HEK293 (cell line): ENCODE measurements at regions not wholly inside any gene's neighbourhood (a gene's known extent, or its start where the extent isn't known, plus 50 kb on each side); places are given as distances from the start of the nearest gene placed in this dataset.

Experiments
- CTCF ChIA-PET: fragments of 350-600 bp; formaldehyde crosslinking; extraction: SDS; loops from one replicate; lab custom pipeline; 2021; ENCODE audit warnings: antibody characterized with exemption; lab: Yijun Ruan, JAX
- POLR2A ChIA-PET: fragments of 300-600 bp; formaldehyde crosslinking; extraction: SDS; loops from one replicate; lab custom pipeline; 2020; ENCODE audit warnings: antibody characterized with exemption, inconsistent platforms; lab: Yijun Ruan, JAX
- H3K27ac ChIP-seq: fragments of 200-500 bp; sonication (Bioruptor generic); 2 replicates; pipeline ENCODE4 v1.5.1; 2014; ENCODE audit warnings: low read depth, low read length, control low read depth, inconsistent platforms; ENCODE audit errors: extremely low read depth
- H3K36me3 ChIP-seq, 2 experiments: fragments of 200-500 bp in 1 of 2; sonication (Bioruptor generic) in 1 of 2; 1 replicate in 1 of 2; 2 replicates in 1 of 2; pipeline ENCODE4 v1.5.1; 2014 to 2017; ENCODE audit warnings: inconsistent platforms in 2 of 2, low read length in 2 of 2; ENCODE audit not compliant: control insufficient read depth in 2 of 2, insufficient read depth in 1 of 2
- H3K4me1 ChIP-seq: fragments of 200-500 bp; sonication (Bioruptor generic); 2 replicates; pipeline ENCODE4 v1.5.1; 2014; ENCODE audit warnings: mild to moderate bottlenecking, low read length, inconsistent platforms; ENCODE audit not compliant: control insufficient read depth, insufficient read depth
- H3K4me3 ChIP-seq: 2 replicates; pipeline ENCODE4 v1.5.1; 2011; ENCODE audit warnings: low read depth, mild to moderate bottlenecking, control low read depth, low read length, moderate library complexity
- H3K9me3 ChIP-seq: fragments of 200-500 bp; sonication (Bioruptor generic); 2 replicates; pipeline ENCODE4 v1.5.1; 2014; ENCODE audit warnings: low read depth, low read length, inconsistent platforms; ENCODE audit not compliant: control insufficient read depth, insufficient read depth
- AEBP2 ChIP-seq: fragments of 450-650 bp; formaldehyde crosslinking; IDR thresholded peaks from 2 replicates; pipeline ENCODE4 v1.5.1; 2016; ENCODE audit warnings: missing biosample characterization, missing genetic modification characterization, borderline replicate concordance
- FEZF1 ChIP-seq: fragments of 450-650 bp; formaldehyde crosslinking; IDR thresholded peaks from 2 replicates; pipeline ENCODE4 v1.5.1; 2016; ENCODE audit warnings: missing biosample characterization, missing genetic modification characterization
- MEIS1 ChIP-seq: sonication (generic); formaldehyde crosslinking; IDR thresholded peaks from 2 replicates; pipeline ENCODE4 v1.8.1; 2022; ENCODE audit warnings: missing genetic modification reagents, mild to moderate bottlenecking, borderline replicate concordance
- PBX3 ChIP-seq: sonication (generic); formaldehyde crosslinking; IDR thresholded peaks from 2 replicates; pipeline ENCODE4 v1.8.1; 2022; ENCODE audit warnings: mild to moderate bottlenecking, moderate library complexity, missing genetic modification reagents
- SETDB1 ChIP-seq: IDR thresholded peaks from one replicate; pipeline ENCODE4 v1.6.1; 2017; ENCODE audit warnings: mild to moderate bottlenecking, low read length, moderate library complexity, mixed read lengths; ENCODE audit not compliant: insufficient read length
- ZBTB1 ChIP-seq: fragments of 450-650 bp; formaldehyde crosslinking; IDR thresholded peaks from 2 replicates; pipeline ENCODE4 v1.5.1; 2016; ENCODE audit warnings: missing biosample characterization, missing genetic modification characterization
- ZNF16 ChIP-seq: fragments of 450-650 bp; formaldehyde crosslinking; IDR thresholded peaks from 2 replicates; pipeline ENCODE4 v1.5.1; 2016; ENCODE audit warnings: low read depth, missing biosample characterization, missing genetic modification characterization
- ZNF211 ChIP-seq: fragments of 450-650 bp; formaldehyde crosslinking; IDR thresholded peaks from 2 replicates; pipeline ENCODE4 v1.5.1; 2016; ENCODE audit warnings: low read depth, missing biosample characterization, missing genetic modification characterization
- ZNF350 ChIP-seq: fragments of 450-650 bp; formaldehyde crosslinking; IDR thresholded peaks from 2 replicates; pipeline ENCODE4 v1.5.0; 2017; ENCODE audit warnings: missing biosample characterization, mild to moderate bottlenecking, missing genetic modification characterization
- ZNF600 ChIP-seq: fragments of 450-650 bp; formaldehyde crosslinking; IDR thresholded peaks from 2 replicates; pipeline ENCODE4 v1.5.1; 2016; ENCODE audit warnings: missing biosample characterization, missing genetic modification characterization
- ZNF621 ChIP-seq: fragments of 450-650 bp; formaldehyde crosslinking; IDR thresholded peaks from 2 replicates; pipeline ENCODE4 v1.5.1; 2017; ENCODE audit warnings: missing biosample characterization, missing genetic modification characterization
- ZNF791 ChIP-seq: fragments of 450-650 bp; formaldehyde crosslinking; IDR thresholded peaks from 2 replicates; pipeline ENCODE4 v1.5.1; 2016; ENCODE audit warnings: missing biosample characterization, missing genetic modification characterization
- ZNF837 ChIP-seq: fragments of 450-650 bp; formaldehyde crosslinking; IDR thresholded peaks from 2 replicates; pipeline ENCODE4 v1.5.1; 2016; ENCODE audit warnings: missing biosample characterization, missing genetic modification characterization
- TF ChIP-seq, protein P1 (sequence below): fragments of 450-650 bp; formaldehyde crosslinking; IDR thresholded peaks from 2 replicates; pipeline ENCODE4 v1.5.1; 2016; ENCODE audit warnings: missing biosample characterization, missing genetic modification characterization
- TF ChIP-seq, protein P2 (sequence below): fragments of 450-650 bp; formaldehyde crosslinking; IDR thresholded peaks from 2 replicates; pipeline ENCODE4 v1.5.1; 2016; ENCODE audit warnings: missing biosample characterization, missing genetic modification characterization
- TF ChIP-seq, protein P3 (sequence below): fragments of 450-650 bp; formaldehyde crosslinking; IDR thresholded peaks from 2 replicates; pipeline ENCODE4 v1.5.0; 2017; ENCODE audit warnings: missing biosample characterization, missing genetic modification characterization, borderline replicate concordance
- TF ChIP-seq, protein P4 (sequence below): fragments of 450-650 bp; formaldehyde crosslinking; conservative IDR thresholded peaks from 2 replicates; pipeline ENCODE4 v1.5.1; 2016; ENCODE audit warnings: low read depth, missing biosample characterization, missing genetic modification characterization

DNA sequence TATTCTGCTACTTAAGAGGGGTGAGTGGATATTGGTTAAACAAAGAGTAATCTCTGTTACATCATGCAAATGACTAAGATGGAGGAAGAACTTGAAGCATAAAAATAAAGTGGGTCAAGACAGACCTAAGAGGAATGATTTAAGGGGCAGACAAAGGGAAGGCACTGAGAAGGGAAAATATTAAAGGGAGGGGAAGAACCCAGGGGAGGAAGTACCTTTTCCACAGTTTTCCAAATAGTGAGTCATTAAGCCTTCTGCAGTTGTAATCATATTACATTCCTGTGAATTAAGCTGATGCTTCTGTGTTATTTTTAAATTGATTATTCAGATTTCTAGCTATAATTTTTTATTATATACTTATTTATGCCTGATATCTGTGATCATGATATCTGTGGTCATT lies 253.3 kb downstream of the CENPC start:
- TF ChIP-seq, protein P1, sequence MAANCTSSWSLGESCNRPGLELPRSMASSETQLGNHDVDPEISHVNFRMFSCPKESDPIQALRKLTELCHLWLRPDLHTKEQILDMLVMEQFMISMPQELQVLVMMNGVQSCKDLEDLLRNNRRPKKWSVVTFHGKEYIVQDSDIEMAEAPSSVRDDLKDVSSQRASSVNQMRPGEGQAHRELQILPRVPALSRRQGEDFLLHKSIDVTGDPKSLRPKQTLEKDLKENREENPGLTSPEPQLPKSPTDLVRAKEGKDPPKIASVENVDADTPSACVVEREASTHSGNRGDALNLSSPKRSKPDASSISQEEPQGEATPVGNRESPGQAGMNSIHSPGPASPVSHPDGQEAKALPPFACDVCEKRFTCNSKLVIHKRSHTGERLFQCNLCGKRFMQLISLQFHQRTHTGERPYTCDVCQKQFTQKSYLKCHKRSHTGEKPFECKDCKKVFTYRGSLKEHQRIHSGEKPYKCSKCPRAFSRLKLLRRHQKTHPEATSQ (tag by site-specific recombination), result no peak
- TF ChIP-seq FEZF1 (tag by site-specific recombination) (no peak), MEIS1 (no peak), ZNF600 (tag by site-specific recombination) (no peak), PBX3 (CRISPR knock-in tag) (no peak), ZNF837 (tag by site-specific recombination) (no peak), ZNF350 (tag by site-specific recombination) (no peak), ZNF211 (tag by site-specific recombination) (no peak), SETDB1 (no peak), ZBTB1 (tag by site-specific recombination) (no peak), ZNF791 (tag by site-specific recombination) (no peak), ZNF621 (tag by site-specific recombination) (no peak), AEBP2 (tag by site-specific recombination) (no peak), ZNF16 (tag by site-specific recombination) (no peak)
- TF ChIP-seq, protein P2, sequence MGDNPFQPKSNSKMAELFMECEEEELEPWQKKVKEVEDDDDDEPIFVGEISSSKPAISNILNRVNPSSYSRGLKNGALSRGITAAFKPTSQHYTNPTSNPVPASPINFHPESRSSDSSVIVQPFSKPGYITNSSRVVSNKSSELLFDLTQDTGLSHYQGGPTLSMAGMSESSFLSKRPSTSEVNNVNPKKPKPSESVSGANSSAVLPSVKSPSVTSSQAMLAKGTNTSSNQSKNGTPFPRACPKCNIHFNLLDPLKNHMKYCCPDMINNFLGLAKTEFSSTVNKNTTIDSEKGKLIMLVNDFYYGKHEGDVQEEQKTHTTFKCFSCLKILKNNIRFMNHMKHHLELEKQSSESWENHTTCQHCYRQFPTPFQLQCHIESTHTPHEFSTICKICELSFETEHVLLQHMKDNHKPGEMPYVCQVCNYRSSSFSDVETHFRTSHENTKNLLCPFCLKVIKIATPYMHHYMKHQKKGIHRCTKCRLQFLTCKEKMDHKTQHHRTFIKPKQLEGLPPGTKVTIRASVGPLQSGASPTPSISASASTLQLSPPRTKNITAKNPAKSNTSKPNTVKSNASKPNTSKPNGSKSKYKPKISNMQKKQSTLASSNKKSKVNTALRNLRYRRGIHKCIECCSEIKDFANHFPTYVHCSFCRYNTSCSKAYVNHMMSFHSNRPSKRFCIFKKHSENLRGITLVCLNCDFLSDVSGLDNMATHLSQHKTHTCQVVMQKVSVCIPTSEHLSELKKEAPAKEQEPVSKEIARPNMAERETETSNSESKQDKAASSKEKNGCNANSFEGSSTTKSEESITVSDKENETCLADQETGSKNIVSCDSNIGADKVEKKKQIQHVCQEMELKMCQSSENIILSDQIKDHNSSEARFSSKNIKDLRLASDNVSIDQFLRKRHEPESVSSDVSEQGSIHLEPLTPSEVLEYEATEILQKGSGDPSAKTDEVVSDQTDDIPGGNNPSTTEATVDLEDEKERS (tag by site-specific recombination), result no peak
- TF ChIP-seq, protein P3, sequence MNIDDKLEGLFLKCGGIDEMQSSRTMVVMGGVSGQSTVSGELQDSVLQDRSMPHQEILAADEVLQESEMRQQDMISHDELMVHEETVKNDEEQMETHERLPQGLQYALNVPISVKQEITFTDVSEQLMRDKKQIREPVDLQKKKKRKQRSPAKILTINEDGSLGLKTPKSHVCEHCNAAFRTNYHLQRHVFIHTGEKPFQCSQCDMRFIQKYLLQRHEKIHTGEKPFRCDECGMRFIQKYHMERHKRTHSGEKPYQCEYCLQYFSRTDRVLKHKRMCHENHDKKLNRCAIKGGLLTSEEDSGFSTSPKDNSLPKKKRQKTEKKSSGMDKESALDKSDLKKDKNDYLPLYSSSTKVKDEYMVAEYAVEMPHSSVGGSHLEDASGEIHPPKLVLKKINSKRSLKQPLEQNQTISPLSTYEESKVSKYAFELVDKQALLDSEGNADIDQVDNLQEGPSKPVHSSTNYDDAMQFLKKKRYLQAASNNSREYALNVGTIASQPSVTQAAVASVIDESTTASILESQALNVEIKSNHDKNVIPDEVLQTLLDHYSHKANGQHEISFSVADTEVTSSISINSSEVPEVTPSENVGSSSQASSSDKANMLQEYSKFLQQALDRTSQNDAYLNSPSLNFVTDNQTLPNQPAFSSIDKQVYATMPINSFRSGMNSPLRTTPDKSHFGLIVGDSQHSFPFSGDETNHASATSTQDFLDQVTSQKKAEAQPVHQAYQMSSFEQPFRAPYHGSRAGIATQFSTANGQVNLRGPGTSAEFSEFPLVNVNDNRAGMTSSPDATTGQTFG (tag by site-specific recombination), result no peak
- TF ChIP-seq, protein P4, sequence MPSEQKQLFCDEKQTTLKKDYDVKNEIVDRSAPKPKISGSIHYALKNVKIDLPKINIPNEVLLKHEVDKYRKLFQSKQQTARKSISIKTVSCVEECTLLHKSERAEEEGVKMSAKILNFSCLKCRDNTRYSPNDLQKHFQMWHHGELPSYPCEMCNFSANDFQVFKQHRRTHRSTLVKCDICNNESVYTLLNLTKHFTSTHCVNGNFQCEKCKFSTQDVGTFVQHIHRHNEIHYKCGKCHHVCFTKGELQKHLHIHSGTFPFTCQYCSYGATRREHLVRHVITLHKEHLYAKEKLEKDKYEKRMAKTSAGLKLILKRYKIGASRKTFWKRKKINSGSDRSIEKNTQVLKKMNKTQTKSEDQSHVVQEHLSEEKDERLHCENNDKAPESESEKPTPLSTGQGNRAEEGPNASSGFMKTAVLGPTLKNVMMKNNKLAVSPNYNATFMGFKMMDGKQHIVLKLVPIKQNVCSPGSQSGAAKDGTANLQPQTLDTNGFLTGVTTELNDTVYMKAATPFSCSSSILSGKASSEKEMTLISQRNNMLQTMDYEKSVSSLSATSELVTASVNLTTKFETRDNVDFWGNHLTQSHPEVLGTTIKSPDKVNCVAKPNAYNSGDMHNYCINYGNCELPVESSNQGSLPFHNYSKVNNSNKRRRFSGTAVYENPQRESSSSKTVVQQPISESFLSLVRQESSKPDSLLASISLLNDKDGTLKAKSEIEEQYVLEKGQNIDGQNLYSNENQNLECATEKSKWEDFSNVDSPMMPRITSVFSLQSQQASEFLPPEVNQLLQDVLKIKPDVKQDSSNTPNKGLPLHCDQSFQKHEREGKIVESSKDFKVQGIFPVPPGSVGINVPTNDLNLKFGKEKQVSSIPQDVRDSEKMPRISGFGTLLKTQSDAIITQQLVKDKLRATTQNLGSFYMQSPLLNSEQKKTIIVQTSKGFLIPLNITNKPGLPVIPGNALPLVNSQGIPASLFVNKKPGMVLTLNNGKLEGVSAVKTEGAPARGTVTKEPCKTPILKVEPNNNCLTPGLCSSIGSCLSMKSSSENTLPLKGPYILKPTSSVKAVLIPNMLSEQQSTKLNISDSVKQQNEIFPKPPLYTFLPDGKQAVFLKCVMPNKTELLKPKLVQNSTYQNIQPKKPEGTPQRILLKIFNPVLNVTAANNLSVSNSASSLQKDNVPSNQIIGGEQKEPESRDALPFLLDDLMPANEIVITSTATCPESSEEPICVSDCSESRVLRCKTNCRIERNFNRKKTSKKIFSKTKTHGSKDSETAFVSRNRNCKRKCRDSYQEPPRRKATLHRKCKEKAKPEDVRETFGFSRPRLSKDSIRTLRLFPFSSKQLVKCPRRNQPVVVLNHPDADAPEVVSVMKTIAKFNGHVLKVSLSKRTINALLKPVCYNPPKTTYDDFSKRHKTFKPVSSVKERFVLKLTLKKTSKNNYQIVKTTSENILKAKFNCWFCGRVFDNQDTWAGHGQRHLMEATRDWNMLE, result no peak
- ChIA-PET POLR2A (no interaction called here), CTCF (no interaction called here)
- Histone ChIP-seq H3K4me1 (no peaks in the 10 kb centered on the region), H3K36me3 (no peaks in the 10 kb centered on the region), H3K27ac (no peak overlapping the region), H3K4me3 (no peak overlapping the region), H3K9me3 (no peaks in the 10 kb centered on the region)
